Parathyroid adenoma (tissue), 2 donors: ENCODE measurements at regions not wholly inside any gene's neighbourhood (a gene's known extent, or its start where the extent isn't known, plus 50 kb on each side); places are given as distances from the start of the nearest gene placed in this dataset.

Experiments
- H2AFZ ChIP-seq: fragments of 300-600 bp; sonication (generic); one replicate; pipeline ENCODE4 v1.7.0; 2017; ENCODE audit warnings: antibody characterized with exemption, mild to moderate bottlenecking
- H3K27ac ChIP-seq: fragments of 300-600 bp; sonication (generic); one replicate; pipeline ENCODE4 v1.7.0; 2017
- H3K27me3 ChIP-seq: fragments of 300-600 bp; sonication (generic); one replicate; pipeline ENCODE4 v1.7.0; 2017; ENCODE audit warnings: low read length; ENCODE audit not compliant: control insufficient read depth, insufficient read depth
- H3K36me3 ChIP-seq: fragments of 300-600 bp; sonication (generic); one replicate; pipeline ENCODE4 v1.7.0; 2017; ENCODE audit warnings: low read length; ENCODE audit not compliant: control insufficient read depth, insufficient read depth
- H3K4me1 ChIP-seq: fragments of 300-600 bp; sonication (generic); one replicate; pipeline ENCODE4 v1.7.0; 2017; ENCODE audit warnings: control low read depth
- H3K4me2 ChIP-seq: fragments of 300-600 bp; sonication (generic); one replicate; pipeline ENCODE4 v1.7.0; 2017; ENCODE audit warnings: low read length
- H3K4me3 ChIP-seq: fragments of 300-600 bp; sonication (generic); one replicate; pipeline ENCODE4 v1.7.0; 2017; ENCODE audit warnings: low read depth, low read length
- H3K79me2 ChIP-seq: fragments of 300-600 bp; sonication (generic); one replicate; pipeline ENCODE4 v1.7.0; 2017; ENCODE audit warnings: control low read depth
- H3K9ac ChIP-seq: fragments of 300-600 bp; sonication (generic); one replicate; pipeline ENCODE4 v1.7.0; 2017; ENCODE audit warnings: mild to moderate bottlenecking
- H3K9me3 ChIP-seq: fragments of 300-600 bp; sonication (generic); one replicate; pipeline ENCODE4 v1.7.0; 2017; ENCODE audit warnings: low read length; ENCODE audit not compliant: control insufficient read depth
- TF ChIP-seq, protein P1 (sequence below): fragments of 300-600 bp; sonication (generic); IDR thresholded peaks from one replicate; pipeline ENCODE4 v1.7.0; 2017; ENCODE audit warnings: antibody characterized with exemption, mild to moderate bottlenecking
- donor health status: primary hyperparathyroidism.

DNA sequence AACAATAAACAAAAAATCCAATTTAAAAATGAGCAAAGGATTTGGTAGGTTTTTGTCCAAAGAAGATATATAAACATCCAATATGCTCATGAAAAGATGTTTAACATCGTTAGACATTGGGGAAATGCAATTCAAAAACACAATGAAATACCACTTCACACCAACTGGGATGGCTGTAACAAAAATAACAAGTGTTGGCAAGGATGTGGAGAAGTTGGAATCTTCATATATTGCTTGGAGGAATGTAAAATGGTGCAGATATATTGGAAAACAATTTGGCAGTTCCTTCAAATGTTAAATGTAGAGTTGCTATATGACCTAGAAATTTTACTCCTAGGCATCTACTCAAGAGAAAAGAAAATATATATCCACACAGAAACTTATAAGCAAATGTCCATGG, 224.3 kb downstream of the AUH start:
- Histone ChIP-seq H2AFZ (no peak overlapping the region), H3K9ac (no peak overlapping the region), H3K27me3 (no peaks in the 10 kb centered on the region), H3K9me3 (no peaks in the 10 kb centered on the region), H3K4me1 (no peaks in the 10 kb centered on the region), H3K27ac (no peak overlapping the region), H3K4me3 (no peak overlapping the region), H3K36me3 (no peaks in the 10 kb centered on the region), H3K79me2 (no peaks in the 10 kb centered on the region), H3K4me2 (no peak overlapping the region)
- TF ChIP-seq, protein P1, sequence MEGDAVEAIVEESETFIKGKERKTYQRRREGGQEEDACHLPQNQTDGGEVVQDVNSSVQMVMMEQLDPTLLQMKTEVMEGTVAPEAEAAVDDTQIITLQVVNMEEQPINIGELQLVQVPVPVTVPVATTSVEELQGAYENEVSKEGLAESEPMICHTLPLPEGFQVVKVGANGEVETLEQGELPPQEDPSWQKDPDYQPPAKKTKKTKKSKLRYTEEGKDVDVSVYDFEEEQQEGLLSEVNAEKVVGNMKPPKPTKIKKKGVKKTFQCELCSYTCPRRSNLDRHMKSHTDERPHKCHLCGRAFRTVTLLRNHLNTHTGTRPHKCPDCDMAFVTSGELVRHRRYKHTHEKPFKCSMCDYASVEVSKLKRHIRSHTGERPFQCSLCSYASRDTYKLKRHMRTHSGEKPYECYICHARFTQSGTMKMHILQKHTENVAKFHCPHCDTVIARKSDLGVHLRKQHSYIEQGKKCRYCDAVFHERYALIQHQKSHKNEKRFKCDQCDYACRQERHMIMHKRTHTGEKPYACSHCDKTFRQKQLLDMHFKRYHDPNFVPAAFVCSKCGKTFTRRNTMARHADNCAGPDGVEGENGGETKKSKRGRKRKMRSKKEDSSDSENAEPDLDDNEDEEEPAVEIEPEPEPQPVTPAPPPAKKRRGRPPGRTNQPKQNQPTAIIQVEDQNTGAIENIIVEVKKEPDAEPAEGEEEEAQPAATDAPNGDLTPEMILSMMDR = no peak

DNA sequence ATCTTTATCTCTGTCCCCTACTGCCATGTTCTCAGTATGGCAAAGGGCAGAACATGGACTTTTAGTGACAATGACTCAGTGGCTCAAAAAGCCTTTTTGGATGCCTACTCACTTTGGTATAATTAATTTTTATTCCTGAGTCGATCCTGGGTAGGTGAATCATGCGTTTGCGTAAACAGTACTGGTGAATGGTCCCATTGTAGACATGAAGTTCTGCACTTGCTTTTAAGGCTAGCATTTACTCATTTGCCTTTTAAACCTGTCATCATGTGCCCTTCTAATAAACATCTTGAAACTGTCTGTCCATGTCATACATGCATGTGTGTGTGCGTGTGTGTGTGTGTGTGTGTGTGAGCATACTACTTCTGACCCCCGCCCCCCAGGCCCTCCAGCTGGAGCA, 223.0 kb downstream of the AUH start:
- H3K9ac ChIP-seq = no peak overlapping the region
- TF ChIP-seq, protein P1 = no peak

DNA sequence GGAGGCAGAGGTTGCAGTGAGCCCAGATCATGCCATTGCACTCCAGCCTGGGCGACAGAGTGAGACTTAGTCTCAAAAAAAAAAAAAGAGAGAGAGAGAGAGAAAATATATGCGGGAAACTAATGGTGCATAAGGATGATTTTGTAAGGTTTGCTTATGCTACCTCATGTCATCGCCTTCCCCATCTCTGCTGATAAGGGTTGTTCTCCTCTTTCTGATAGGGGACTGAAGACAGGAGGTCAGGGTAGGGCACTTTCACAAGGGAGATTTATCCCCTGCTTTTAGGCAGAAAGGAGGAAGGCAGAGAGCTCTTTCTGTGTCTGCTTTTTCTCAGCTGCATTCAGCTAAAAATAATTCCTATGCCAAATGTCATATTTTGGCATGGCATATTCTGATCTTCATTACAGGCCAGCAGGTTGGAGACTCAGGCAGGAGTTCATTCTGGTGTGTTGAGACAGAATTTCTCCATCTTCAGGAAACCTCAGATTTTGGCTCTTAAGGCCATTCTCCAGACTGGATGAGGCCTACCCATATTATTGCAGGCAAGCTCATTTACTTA, 220.2 kb downstream of the AUH start:
- Histone ChIP-seq H3K4me3 (no peak overlapping the region), H2AFZ (no peak overlapping the region), H3K9ac (no peak overlapping the region), H3K27me3 (no peaks in the 10 kb centered on the region), H3K27ac (peak overlapping the region; percentile 9), H3K4me1 (no peaks in the 10 kb centered on the region), H3K36me3 (no peaks in the 10 kb centered on the region), H3K9me3 (no peaks in the 10 kb centered on the region), H3K4me2 (no peak overlapping the region), H3K79me2 (no peaks in the 10 kb centered on the region)
- TF ChIP-seq, protein P1 = no peak

More for the DNA sequence above, 223.0 kb downstream of the AUH start:
- Histone ChIP-seq H3K4me1 (no peaks in the 10 kb centered on the region), H3K79me2 (no peaks in the 10 kb centered on the region), H3K4me3 (no peak overlapping the region), H3K4me2 (no peak overlapping the region), H3K9me3 (no peaks in the 10 kb centered on the region), H2AFZ (no peak overlapping the region), H3K27ac (no peak overlapping the region), H3K36me3 (no peaks in the 10 kb centered on the region), H3K27me3 (no peaks in the 10 kb centered on the region)

DNA sequence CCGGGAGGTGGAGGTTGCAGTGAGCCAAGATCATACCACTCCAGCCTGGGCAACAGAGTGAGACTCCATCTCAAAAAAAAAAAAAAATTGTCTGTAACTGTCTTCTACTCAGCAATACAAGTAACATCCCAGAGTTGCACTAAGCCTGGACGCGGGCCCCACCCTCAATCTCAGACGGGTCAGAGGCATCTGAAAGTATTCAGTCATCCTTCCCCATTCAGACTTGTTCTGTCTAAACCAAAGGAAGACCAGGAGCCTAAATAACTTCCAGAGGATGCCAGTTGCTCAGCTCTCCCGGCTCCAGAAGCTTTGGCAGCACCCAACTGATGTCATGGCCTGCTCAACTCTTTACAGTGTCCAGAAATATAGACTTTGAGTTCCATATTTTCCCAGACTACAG, 218.6 kb downstream of the AUH start:
- no peak overlapping the region for H3K27ac ChIP-seq
- H3K4me3 ChIP-seq = no peak overlapping the region
- TF ChIP-seq, protein P1 = no peak

DNA sequence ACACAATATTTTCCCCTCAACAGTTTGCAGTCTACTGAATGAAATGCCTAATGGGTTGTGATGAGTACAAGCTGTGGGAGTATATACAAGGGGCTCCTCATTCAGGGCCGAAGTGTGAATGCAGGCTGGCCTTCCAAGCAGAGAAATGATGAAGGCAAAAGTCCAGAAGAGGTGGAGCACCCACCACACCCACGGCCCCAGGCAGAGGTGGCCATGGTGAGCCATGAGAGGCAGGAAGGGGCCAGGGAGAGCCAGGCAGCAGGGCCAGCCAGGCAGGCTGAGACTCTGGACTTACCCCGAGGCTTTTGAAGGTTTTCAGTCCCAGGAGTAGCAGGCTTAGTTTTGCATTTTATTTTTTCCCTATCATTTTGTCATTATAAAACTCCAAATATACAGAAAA, 218.1 kb downstream of the AUH start:
- Histone ChIP-seq H3K36me3 (no peaks in the 10 kb centered on the region), H3K79me2 (no peaks in the 10 kb centered on the region), H3K9me3 (no peaks in the 10 kb centered on the region), H3K4me1 (no peaks in the 10 kb centered on the region), H3K27me3 (no peaks in the 10 kb centered on the region), H3K27ac (no peak overlapping the region), H3K9ac (no peak overlapping the region), H3K4me3 (no peak overlapping the region), H3K4me2 (no peak overlapping the region), H2AFZ (no peak overlapping the region)
- TF ChIP-seq, protein P1 = no peak

More for the DNA sequence above, 218.6 kb downstream of the AUH start:
- no peak overlapping the region for H3K9ac ChIP-seq
- no peaks in the 10 kb centered on the region for H3K27me3 ChIP-seq
- H3K4me1 ChIP-seq = no peaks in the 10 kb centered on the region
- H2AFZ ChIP-seq = no peak overlapping the region
- H3K9me3 ChIP-seq = no peaks in the 10 kb centered on the region
- no peaks in the 10 kb centered on the region for H3K79me2 ChIP-seq
- no peak overlapping the region for H3K4me2 ChIP-seq
- no peaks in the 10 kb centered on the region for H3K36me3 ChIP-seq
